ENCODE measurements at regions not wholly inside any gene's neighbourhood (a gene's known extent, or its start where the extent isn't known, plus 50 kb on each side); places are given as distances from the start of the nearest gene placed in this dataset.

GRCh38 chr14:85788470-85789233 lies 258.7 kb downstream of the FLRT2 start:
- Mint-ChIP-seq H3K36me3 (ENCODE audit: low read depth) (no peaks in the 10 kb centered on the region), H3K4me1 (peaks cover 10% of the 10 kb centered on the region), H3K4me3 (no peak overlapping the region), H3K27ac (no peak overlapping the region), H3K27me3 (ENCODE audit: insufficient read depth) (no peaks in the 10 kb centered on the region), H3K9me3 (no peaks in the 10 kb centered on the region)
- WGBS, 2 experiments (ENCODE audit: insufficient coverage in 1 of 2, insufficient read length in 1 of 2), result 100% methylated on average over 1 of the region's 2 CpGs
- Histone ChIP-seq H3K9me3 (ENCODE audit: control insufficient read depth, low read length) (no peaks in the 10 kb centered on the region), H3K36me3 (ENCODE audit: control insufficient read depth, insufficient read depth, low read length) (no peaks in the 10 kb centered on the region), H3K27ac (ENCODE audit: low read depth, low read length) (no peak overlapping the region), H3K9ac (ENCODE audit: extremely low read depth, low read length, poor library complexity, severe bottlenecking) (no peak overlapping the region), H3K4me1 (ENCODE audit: control insufficient read depth, insufficient read depth, low read length) (peaks cover 4% of the 10 kb centered on the region), H3K4me3 (ENCODE audit: low read length) (no peak overlapping the region), H3K27me3 (ENCODE audit: control insufficient read depth, insufficient read depth, low read length, poor library complexity, severe bottlenecking) (no peaks in the 10 kb centered on the region)
- TF ChIP-seq, protein P1, sequence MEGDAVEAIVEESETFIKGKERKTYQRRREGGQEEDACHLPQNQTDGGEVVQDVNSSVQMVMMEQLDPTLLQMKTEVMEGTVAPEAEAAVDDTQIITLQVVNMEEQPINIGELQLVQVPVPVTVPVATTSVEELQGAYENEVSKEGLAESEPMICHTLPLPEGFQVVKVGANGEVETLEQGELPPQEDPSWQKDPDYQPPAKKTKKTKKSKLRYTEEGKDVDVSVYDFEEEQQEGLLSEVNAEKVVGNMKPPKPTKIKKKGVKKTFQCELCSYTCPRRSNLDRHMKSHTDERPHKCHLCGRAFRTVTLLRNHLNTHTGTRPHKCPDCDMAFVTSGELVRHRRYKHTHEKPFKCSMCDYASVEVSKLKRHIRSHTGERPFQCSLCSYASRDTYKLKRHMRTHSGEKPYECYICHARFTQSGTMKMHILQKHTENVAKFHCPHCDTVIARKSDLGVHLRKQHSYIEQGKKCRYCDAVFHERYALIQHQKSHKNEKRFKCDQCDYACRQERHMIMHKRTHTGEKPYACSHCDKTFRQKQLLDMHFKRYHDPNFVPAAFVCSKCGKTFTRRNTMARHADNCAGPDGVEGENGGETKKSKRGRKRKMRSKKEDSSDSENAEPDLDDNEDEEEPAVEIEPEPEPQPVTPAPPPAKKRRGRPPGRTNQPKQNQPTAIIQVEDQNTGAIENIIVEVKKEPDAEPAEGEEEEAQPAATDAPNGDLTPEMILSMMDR (conservative IDR thresholded peaks at IDR 0.05), result no peak
- no peak for DNase-seq

DNA sequence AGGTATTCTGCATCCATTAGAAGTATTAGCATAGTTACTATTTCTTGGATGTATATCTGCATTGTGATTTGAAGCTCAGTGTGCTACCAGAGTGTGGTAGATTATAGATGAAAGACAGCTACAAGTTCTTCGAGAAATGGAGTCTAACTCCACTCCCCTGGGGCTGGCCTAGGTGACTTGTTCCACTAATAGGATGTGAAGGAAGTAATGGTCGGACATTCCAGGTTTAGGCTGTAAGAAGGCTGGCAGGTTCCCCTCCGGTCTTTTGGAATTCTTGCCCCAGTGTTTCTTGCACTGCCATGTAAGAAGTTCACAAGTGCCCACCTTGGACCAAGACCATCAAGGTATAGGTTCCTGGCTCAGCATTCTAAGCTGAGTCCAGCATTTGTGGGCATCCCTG lies 236.4 kb downstream of the FLRT2 start:
- H3K4me3 Mint-ChIP-seq, result no peak overlapping the region
- Histone ChIP-seq H3K36me3 (ENCODE audit: control insufficient read depth, insufficient read depth, low read length) (no peaks in the 10 kb centered on the region), H3K9ac (ENCODE audit: extremely low read depth, low read length, poor library complexity, severe bottlenecking) (no peak overlapping the region), H3K9me3 (ENCODE audit: control insufficient read depth, low read length) (no peaks in the 10 kb centered on the region), H3K4me1 (ENCODE audit: control insufficient read depth, insufficient read depth, low read length) (no peaks in the 10 kb centered on the region), H3K27ac (ENCODE audit: low read depth, low read length) (no peak overlapping the region), H3K27me3 (ENCODE audit: control insufficient read depth, insufficient read depth, low read length, poor library complexity, severe bottlenecking) (no peaks in the 10 kb centered on the region), H3K4me3 (ENCODE audit: low read length) (no peak overlapping the region)
- H3K4me1 Mint-ChIP-seq, result peaks cover 12% of the 10 kb centered on the region
- WGBS, 2 experiments (ENCODE audit: insufficient coverage in 1 of 2, insufficient read length in 1 of 2), result 88 to 94% methylated on average over 3 of the region's 3 CpGs
- H3K27ac Mint-ChIP-seq, result no peak overlapping the region
- TF ChIP-seq, protein P1 (conservative IDR thresholded peaks at IDR 0.05), result no peak
- no peak for DNase-seq
- H3K27me3 Mint-ChIP-seq (ENCODE audit: insufficient read depth), result no peaks in the 10 kb centered on the region
- H3K36me3 Mint-ChIP-seq (ENCODE audit: low read depth), result no peaks in the 10 kb centered on the region
- no peaks in the 10 kb centered on the region for H3K9me3 Mint-ChIP-seq

GRCh38 chr14:85764822-85765221 lies 234.9 kb downstream of the FLRT2 start:
- Mint-ChIP-seq H3K4me1 (peaks cover 12% of the 10 kb centered on the region), H3K36me3 (ENCODE audit: low read depth) (no peaks in the 10 kb centered on the region), H3K9me3 (no peaks in the 10 kb centered on the region), H3K27me3 (ENCODE audit: insufficient read depth) (no peaks in the 10 kb centered on the region), H3K4me3 (no peak overlapping the region), H3K27ac (no peak overlapping the region)
- DNase-seq, result no peak
- no peaks in the 10 kb centered on the region for H3K36me3 ChIP-seq (ENCODE audit: control insufficient read depth, insufficient read depth, low read length)
- H3K4me1 ChIP-seq (ENCODE audit: control insufficient read depth, insufficient read depth, low read length), result no peaks in the 10 kb centered on the region
- TF ChIP-seq, protein P1 (conservative IDR thresholded peaks at IDR 0.05), result no peak
- no peak overlapping the region for H3K27ac ChIP-seq (ENCODE audit: low read depth, low read length)
- H3K9ac ChIP-seq (ENCODE audit: extremely low read depth, low read length, poor library complexity, severe bottlenecking), result no peak overlapping the region
- H3K4me3 ChIP-seq (ENCODE audit: low read length), result no peak overlapping the region
- H3K9me3 ChIP-seq (ENCODE audit: control insufficient read depth, low read length), result no peaks in the 10 kb centered on the region
- no peaks in the 10 kb centered on the region for H3K27me3 ChIP-seq (ENCODE audit: control insufficient read depth, insufficient read depth, low read length, poor library complexity, severe bottlenecking)
- 90 to 92% methylated on average over 5 to 6 of the region's 6 CpGs for WGBS, 2 experiments (ENCODE audit: insufficient coverage in 1 of 2, insufficient read length in 1 of 2)

All from endodermal cell (in vitro differentiated cells).